OCI-LY1 (cell line): ENCODE measurements at regions not wholly inside any gene's neighbourhood (a gene's known extent, or its start where the extent isn't known, plus 50 kb on each side); places are given as distances from the start of the nearest gene placed in this dataset.

Source experiments
- H2AFZ ChIP-seq: fragments of 200-600 bp; sonication (generic), shearing (Covaris generic); 2 replicates; pipeline ENCODE4 v1.6.0; 2014; ENCODE audit warnings: antibody characterized with exemption, mild to moderate bottlenecking, low read length
- H3F3A ChIP-seq: fragments of 200-600 bp; sonication (generic), shearing (Covaris generic); 2 replicates; pipeline ENCODE4 v1.6.0; 2014; ENCODE audit warnings: mild to moderate bottlenecking, antibody characterized with exemption, low read length, moderate library complexity; ENCODE audit not compliant: insufficient read depth
- H3K27ac ChIP-seq: fragments of 200-600 bp; sonication (generic); 2 replicates; pipeline ENCODE4 v1.5.1; 2014; ENCODE audit warnings: low read length, mixed run types, mild to moderate bottlenecking, low read depth; ENCODE audit not compliant: poor library complexity, severe bottlenecking
- H3K27me3 ChIP-seq: fragments of 200-600 bp; sonication (generic); 2 replicates; pipeline ENCODE4 v1.6.0; 2014; ENCODE audit warnings: antibody characterized with exemption, mild to moderate bottlenecking, low read length, moderate library complexity; ENCODE audit not compliant: insufficient read depth
- H3K36me3 ChIP-seq: fragments of 200-600 bp; sonication (generic); 2 replicates; pipeline ENCODE4 v1.6.1; 2014; ENCODE audit warnings: mild to moderate bottlenecking, antibody characterized with exemption, low read length, moderate library complexity, mixed read lengths; ENCODE audit not compliant: insufficient read depth
- H3K4me1 ChIP-seq: fragments of 200-600 bp; sonication (generic); 2 replicates; pipeline ENCODE4 v1.5.1; 2014; ENCODE audit warnings: mild to moderate bottlenecking, low read length, moderate library complexity; ENCODE audit not compliant: insufficient read depth, severe bottlenecking
- H3K4me2 ChIP-seq: fragments of 200-600 bp; sonication (generic), shearing (Covaris generic); 2 replicates; pipeline ENCODE4 v1.6.1; 2014; ENCODE audit warnings: low read length
- H3K4me3 ChIP-seq: fragments of 200-600 bp; sonication (generic); 2 replicates; pipeline ENCODE4 v1.5.1; 2014; ENCODE audit warnings: low read length, low read depth, mild to moderate bottlenecking, mixed read lengths; ENCODE audit not compliant: poor library complexity, severe bottlenecking
- H3K79me2 ChIP-seq: fragments of 200-600 bp; shearing (Covaris generic); 2 replicates; pipeline ENCODE4 v1.6.1; 2016; ENCODE audit warnings: mixed run types, low read length, mixed read lengths; ENCODE audit not compliant: insufficient read depth
- H3K9ac ChIP-seq: fragments of 200-600 bp; sonication (generic), shearing (Covaris generic); 2 replicates; pipeline ENCODE4 v1.6.1; 2014; ENCODE audit warnings: mild to moderate bottlenecking, low read length, mixed read lengths
- H3K9me2 ChIP-seq: fragments of 200-600 bp; sonication (generic), shearing (Covaris generic); 2 replicates; pipeline ENCODE4 v1.6.1; 2014; ENCODE audit warnings: low read depth, mild to moderate bottlenecking, low read length, mixed read lengths
- H3K9me3 ChIP-seq: fragments of 200-600 bp; shearing (Covaris generic); 2 replicates; pipeline ENCODE4 v1.6.1; 2014; ENCODE audit warnings: low read length, mixed read lengths
- H4K20me1 ChIP-seq: fragments of 200-600 bp; sonication (generic), shearing (Covaris generic); 2 replicates; pipeline ENCODE4 v1.6.0; 2016; ENCODE audit warnings: mild to moderate bottlenecking, low read length; ENCODE audit not compliant: insufficient read depth
- EZH2 ChIP-seq: fragments of 200-600 bp; sonication (generic), shearing (Covaris generic); IDR thresholded peaks from 2 replicates; pipeline ENCODE4 v1.8.0; 2017; ENCODE audit warnings: borderline replicate concordance, mixed run types, mild to moderate bottlenecking, antibody characterized with exemption, low read length, moderate library complexity, mixed read lengths
- TF ChIP-seq, protein P1 (sequence below): fragments of 200-600 bp; sonication (generic), shearing (Covaris generic); IDR thresholded peaks from 2 replicates; pipeline ENCODE4 v1.5.1; 2017; ENCODE audit warnings: mild to moderate bottlenecking, antibody characterized with exemption, low read length, moderate library complexity, mixed read lengths

DNA sequence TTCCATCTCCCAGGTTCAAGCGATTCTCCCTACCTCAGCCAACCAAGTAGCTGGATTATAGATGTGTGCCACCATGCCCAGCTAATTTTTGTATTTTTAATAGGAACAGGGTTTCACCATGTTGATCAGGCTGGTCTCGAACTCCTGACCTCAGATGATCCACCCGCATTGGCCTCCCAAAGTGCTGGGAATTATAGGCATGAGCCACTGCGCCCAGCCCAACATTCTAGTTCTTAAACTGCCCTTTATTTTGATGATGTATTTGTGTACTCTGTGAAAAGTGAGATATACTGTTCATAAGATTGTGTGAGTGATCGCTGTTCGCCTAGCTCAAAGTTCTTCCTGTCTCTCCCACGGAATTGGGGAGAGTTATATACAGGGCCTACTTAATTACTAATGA is 93.1 kb downstream of the HFE start:
- Histone ChIP-seq H3K27ac (no peak overlapping the region), H3K79me2 (no peaks in the 10 kb centered on the region), H2AFZ (no peak overlapping the region), H3K9ac (no peak overlapping the region), H3K27me3 (no peaks in the 10 kb centered on the region), H3K9me3 (no peaks in the 10 kb centered on the region), H3K4me2 (no peak overlapping the region), H3K9me2 (no peaks in the 10 kb centered on the region), H3K36me3 (no peaks in the 10 kb centered on the region), H4K20me1 (no peaks in the 10 kb centered on the region), H3F3A (no peaks in the 10 kb centered on the region), H3K4me1 (peaks cover 9% of the 10 kb centered on the region), H3K4me3 (no peak overlapping the region)
- TF ChIP-seq, protein P1, sequence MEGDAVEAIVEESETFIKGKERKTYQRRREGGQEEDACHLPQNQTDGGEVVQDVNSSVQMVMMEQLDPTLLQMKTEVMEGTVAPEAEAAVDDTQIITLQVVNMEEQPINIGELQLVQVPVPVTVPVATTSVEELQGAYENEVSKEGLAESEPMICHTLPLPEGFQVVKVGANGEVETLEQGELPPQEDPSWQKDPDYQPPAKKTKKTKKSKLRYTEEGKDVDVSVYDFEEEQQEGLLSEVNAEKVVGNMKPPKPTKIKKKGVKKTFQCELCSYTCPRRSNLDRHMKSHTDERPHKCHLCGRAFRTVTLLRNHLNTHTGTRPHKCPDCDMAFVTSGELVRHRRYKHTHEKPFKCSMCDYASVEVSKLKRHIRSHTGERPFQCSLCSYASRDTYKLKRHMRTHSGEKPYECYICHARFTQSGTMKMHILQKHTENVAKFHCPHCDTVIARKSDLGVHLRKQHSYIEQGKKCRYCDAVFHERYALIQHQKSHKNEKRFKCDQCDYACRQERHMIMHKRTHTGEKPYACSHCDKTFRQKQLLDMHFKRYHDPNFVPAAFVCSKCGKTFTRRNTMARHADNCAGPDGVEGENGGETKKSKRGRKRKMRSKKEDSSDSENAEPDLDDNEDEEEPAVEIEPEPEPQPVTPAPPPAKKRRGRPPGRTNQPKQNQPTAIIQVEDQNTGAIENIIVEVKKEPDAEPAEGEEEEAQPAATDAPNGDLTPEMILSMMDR, result no peak
- TF ChIP-seq EZH2, result no peak

DNA sequence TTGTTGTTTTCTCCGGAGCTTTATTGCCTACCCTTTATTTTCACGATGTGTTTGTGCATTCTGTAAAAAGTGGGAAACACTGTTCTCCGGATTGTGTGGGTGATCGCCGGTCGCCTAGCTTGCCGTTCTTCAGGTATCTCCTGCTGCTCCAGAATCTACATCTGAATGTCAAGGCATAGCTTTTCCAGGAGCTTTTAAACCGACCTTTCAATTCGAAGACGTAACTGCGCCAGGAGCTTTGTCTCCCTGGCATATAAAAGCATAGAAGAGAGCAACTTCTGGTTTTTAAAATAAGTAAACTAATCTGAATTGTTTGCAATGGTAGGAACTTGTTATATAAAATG is 96.0 kb downstream of the HFE start:
- H3K27ac ChIP-seq, result no peak overlapping the region
- no peaks in the 10 kb centered on the region for H3K27me3 ChIP-seq
- no peaks in the 10 kb centered on the region for H3K9me3 ChIP-seq
- H3K4me3 ChIP-seq, result no peak overlapping the region
- peaks cover 15% of the 10 kb centered on the region for H3K4me1 ChIP-seq
- no peaks in the 10 kb centered on the region for H3F3A ChIP-seq
- no peaks in the 10 kb centered on the region for H3K36me3 ChIP-seq
- no peak overlapping the region for H3K4me2 ChIP-seq
- no peaks in the 10 kb centered on the region for H3K79me2 ChIP-seq
- H2AFZ ChIP-seq, result no peak overlapping the region
- TF ChIP-seq, protein P1, result no peak
- TF ChIP-seq EZH2, result no peak
- no peak overlapping the region for H3K9ac ChIP-seq
- H3K9me2 ChIP-seq, result no peaks in the 10 kb centered on the region
- H4K20me1 ChIP-seq, result no peaks in the 10 kb centered on the region

DNA sequence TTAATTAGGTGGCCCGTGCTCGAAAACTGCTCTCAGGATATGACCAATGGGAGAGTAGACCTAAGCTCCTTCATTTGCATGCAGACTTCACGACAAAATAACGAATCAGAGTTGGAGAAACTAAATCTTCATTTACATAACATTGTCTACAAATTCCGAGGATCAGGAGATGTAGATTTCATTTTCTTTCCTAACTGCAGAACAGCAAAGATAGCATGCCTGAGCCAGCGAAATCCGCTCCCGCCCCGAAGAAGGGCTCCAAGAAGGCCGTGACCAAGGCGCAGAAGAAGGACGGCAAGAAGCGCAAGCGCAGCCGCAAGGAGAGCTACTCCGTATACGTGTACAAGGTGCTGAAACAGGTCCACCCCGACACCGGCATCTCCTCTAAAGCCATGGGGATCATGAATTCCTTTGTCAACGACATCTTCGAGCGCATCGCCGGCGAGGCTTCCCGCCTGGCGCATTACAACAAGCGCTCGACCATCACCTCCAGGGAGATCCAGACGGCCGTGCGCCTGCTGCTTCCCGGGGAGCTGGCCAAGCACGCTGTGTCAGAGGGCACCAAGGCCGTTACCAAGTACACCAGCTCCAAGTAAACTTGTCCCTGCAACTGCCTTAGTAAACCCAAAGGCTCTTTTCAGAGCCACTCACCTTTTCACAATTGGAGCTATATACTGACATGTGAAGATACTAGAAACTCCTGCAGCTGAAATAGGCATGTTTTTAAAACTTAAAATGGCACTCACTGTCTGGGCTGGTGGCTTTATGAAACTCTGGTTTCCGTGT is 96.5 kb downstream of the HFE start:
- Histone ChIP-seq H3K9me2 (no peaks in the 10 kb centered on the region), H3K27ac (no peak overlapping the region), H3K79me2 (no peaks in the 10 kb centered on the region), H3K4me1 (peaks cover 18% of the 10 kb centered on the region), H4K20me1 (no peaks in the 10 kb centered on the region), H3K4me3 (no peak overlapping the region), H2AFZ (no peak overlapping the region), H3K36me3 (no peaks in the 10 kb centered on the region), H3K27me3 (no peaks in the 10 kb centered on the region), H3K4me2 (no peak overlapping the region), H3K9ac (no peak overlapping the region), H3K9me3 (no peaks in the 10 kb centered on the region), H3F3A (no peaks in the 10 kb centered on the region)
- TF ChIP-seq EZH2, result no peak
- TF ChIP-seq, protein P1, result no peak
